Neural cell (in vitro differentiated cells): ENCODE measurements at regions not wholly inside any gene's neighbourhood (a gene's known extent, or its start where the extent isn't known, plus 50 kb on each side); places are given as distances from the start of the nearest gene placed in this dataset.

Source experiments
- H2AFZ ChIP-seq: fragments of 200-600, 300-800 bp; sonication (generic), shearing (Covaris generic); 2 replicates; pipeline ENCODE4 v1.6.0; 2014; ENCODE audit warnings: low read depth, mild to moderate bottlenecking, antibody characterized with exemption, low read length, moderate library complexity
- H3F3A ChIP-seq: fragments of 200-600 bp; shearing (Covaris generic); 2 replicates; pipeline ENCODE4 v1.6.1; 2016; ENCODE audit warnings: mild to moderate bottlenecking, moderate library complexity, mixed read lengths, antibody characterized with exemption, low read length; ENCODE audit not compliant: insufficient read depth, poor library complexity, severe bottlenecking
- H3K27ac ChIP-seq: fragments of 200-600, 300-800 bp; sonication (generic), shearing (Covaris generic); 2 replicates; pipeline ENCODE4 v1.5.1; 2014; ENCODE audit warnings: mild to moderate bottlenecking, low read length, moderate library complexity
- H3K27me3 ChIP-seq: fragments of 300-800, 200-600 bp; sonication (generic), shearing (Covaris generic); 2 replicates; pipeline ENCODE4 v1.6.0; 2014; ENCODE audit warnings: mild to moderate bottlenecking, low read depth, low read length, moderate library complexity; ENCODE audit not compliant: insufficient read depth
- H3K36me3 ChIP-seq: fragments of 300-800, 200-600 bp; sonication (generic), shearing (Covaris generic); 2 replicates; pipeline ENCODE4 v1.5.1; 2014; ENCODE audit warnings: mild to moderate bottlenecking, antibody characterized with exemption, low read length, moderate library complexity; ENCODE audit not compliant: insufficient read depth
- H3K4me2 ChIP-seq: fragments of 300-800, 200-600 bp; sonication (generic), shearing (Covaris generic); 2 replicates; pipeline ENCODE4 v1.6.0; 2014; ENCODE audit warnings: mild to moderate bottlenecking, low read length
- H3K4me3 ChIP-seq: fragments of 300-800, 200-600 bp; sonication (generic), shearing (Covaris generic); 2 replicates; pipeline ENCODE4 v1.5.1; 2014; ENCODE audit warnings: mild to moderate bottlenecking, low read length, moderate library complexity
- H3K79me2 ChIP-seq: fragments of 200-600 bp; shearing (Covaris generic); replicated peaks from 2 replicates; pipeline ENCODE4 v1.6.0; 2014; ENCODE audit warnings: mild to moderate bottlenecking, low read length, moderate library complexity; ENCODE audit not compliant: insufficient read depth
- H3K9ac ChIP-seq: fragments of 300-800, 200-600 bp; sonication (generic), shearing (Covaris generic); 2 replicates; pipeline ENCODE4 v1.6.1; 2016; ENCODE audit warnings: mild to moderate bottlenecking, low read length, mixed read lengths
- H3K9me2 ChIP-seq: fragments of 200-600 bp; shearing (Covaris generic); 2 replicates; pipeline ENCODE4 v1.6.1; 2016; ENCODE audit warnings: mild to moderate bottlenecking, low read length, mixed read lengths; ENCODE audit not compliant: insufficient read depth
- H3K9me3 ChIP-seq: fragments of 200-600, 300-800 bp; sonication (generic), shearing (Covaris generic); 2 replicates; pipeline ENCODE4 v1.6.1; 2016; ENCODE audit warnings: mild to moderate bottlenecking, mixed run types, low read length, moderate library complexity, mixed read lengths
- H4K20me1 ChIP-seq: fragments of 200-600 bp; shearing (Covaris generic); 2 replicates; pipeline ENCODE4 v1.6.1; 2016; ENCODE audit warnings: mild to moderate bottlenecking, mixed run types; ENCODE audit not compliant: insufficient read depth
- EP300 ChIP-seq: fragments of 450-650 bp; conservative IDR thresholded peaks from 2 replicates; pipeline ENCODE4 v1.6.1; 2014; ENCODE audit warnings: antibody characterized with exemption, mild to moderate bottlenecking, moderate library complexity; ENCODE audit not compliant: poor library complexity, severe bottlenecking
- EZH2 ChIP-seq: fragments of 200-600, 300-800 bp; shearing (Covaris generic), sonication (generic); IDR thresholded peaks from 2 replicates; pipeline ENCODE4 v1.6.1; 2014; ENCODE audit warnings: antibody characterized with exemption, low read length, borderline replicate concordance, mild to moderate bottlenecking; ENCODE audit not compliant: insufficient read depth, poor library complexity, severe bottlenecking
- MXI1 ChIP-seq: fragments of 450-650 bp; conservative IDR thresholded peaks from 2 replicates; pipeline ENCODE4 v1.6.1; 2014; ENCODE audit warnings: antibody characterized with exemption, mild to moderate bottlenecking; ENCODE audit not compliant: poor library complexity, severe bottlenecking
- POLR2AphosphoS5 ChIP-seq: IDR thresholded peaks from 2 replicates; pipeline ENCODE4 v1.6.1; 2012
- RAD21 ChIP-seq: fragments of 450-650 bp; conservative IDR thresholded peaks from 2 replicates; pipeline ENCODE4 v1.6.1; 2014; ENCODE audit warnings: antibody characterized with exemption, mild to moderate bottlenecking, moderate library complexity
- SMC3 ChIP-seq: fragments of 450-650 bp; conservative IDR thresholded peaks from 2 replicates; pipeline ENCODE4 v1.6.1; 2014; ENCODE audit warnings: antibody characterized with exemption, mild to moderate bottlenecking, moderate library complexity; ENCODE audit not compliant: poor library complexity
- TAF1 ChIP-seq: IDR thresholded peaks from 2 replicates; pipeline ENCODE4 v1.6.1; 2012; ENCODE audit warnings: low read depth
- TF ChIP-seq, protein P1 (sequence below): fragments of 450-650 bp; IDR thresholded peaks from 2 replicates; pipeline ENCODE4 v1.5.1; 2014; ENCODE audit warnings: antibody characterized with exemption, mild to moderate bottlenecking, moderate library complexity; ENCODE audit not compliant: poor library complexity, severe bottlenecking
- TF ChIP-seq, protein P2 (sequence below): IDR thresholded peaks from 2 replicates; pipeline ENCODE4 v1.6.1; 2012; ENCODE audit warnings: borderline replicate concordance

DNA sequence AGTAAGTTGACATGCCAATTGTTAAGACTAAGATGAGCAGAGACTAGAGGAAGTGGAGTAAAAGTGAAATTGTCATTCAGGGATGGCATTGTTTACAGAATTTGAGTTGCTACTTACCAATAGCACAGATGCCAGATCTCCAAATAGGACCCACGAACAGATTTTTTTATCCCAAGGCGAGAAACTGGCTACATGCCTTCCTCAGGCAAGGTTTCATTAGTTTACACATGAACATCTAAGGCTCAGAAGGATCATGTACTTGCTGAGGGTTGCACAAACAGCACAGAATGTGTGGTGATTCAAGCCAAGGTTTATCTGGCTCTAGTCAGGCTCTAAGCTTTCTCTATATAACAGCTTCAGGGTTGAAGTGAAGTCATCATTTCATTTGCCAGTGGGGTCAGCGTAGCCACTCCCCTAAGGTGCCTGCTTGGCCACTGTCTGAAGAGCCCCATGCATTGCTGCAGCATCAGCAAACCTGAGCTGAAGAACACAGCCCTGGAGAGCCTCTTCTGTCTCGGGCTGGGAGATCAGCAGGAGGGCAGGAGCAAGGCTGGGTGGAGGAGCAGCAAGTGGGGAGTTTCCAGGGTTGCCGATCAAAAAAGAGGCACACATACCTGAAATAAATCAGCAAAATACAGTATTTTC is 193.0 kb upstream of the LCORL start:
- Histone ChIP-seq H3K79me2 (no peaks in the 10 kb centered on the region), H3K4me3 (no peak overlapping the region), H3K9me2 (no peaks in the 10 kb centered on the region), H3K9ac (no peak overlapping the region), H3F3A (no peaks in the 10 kb centered on the region), H3K9me3 (no peaks in the 10 kb centered on the region), H2AFZ (no peak overlapping the region), H4K20me1 (no peaks in the 10 kb centered on the region), H3K27me3 (no peaks in the 10 kb centered on the region), H3K36me3 (no peaks in the 10 kb centered on the region), H3K4me2 (no peak overlapping the region), H3K27ac (no peak overlapping the region)
- no peak for TF ChIP-seq EP300
- TF ChIP-seq, protein P1, sequence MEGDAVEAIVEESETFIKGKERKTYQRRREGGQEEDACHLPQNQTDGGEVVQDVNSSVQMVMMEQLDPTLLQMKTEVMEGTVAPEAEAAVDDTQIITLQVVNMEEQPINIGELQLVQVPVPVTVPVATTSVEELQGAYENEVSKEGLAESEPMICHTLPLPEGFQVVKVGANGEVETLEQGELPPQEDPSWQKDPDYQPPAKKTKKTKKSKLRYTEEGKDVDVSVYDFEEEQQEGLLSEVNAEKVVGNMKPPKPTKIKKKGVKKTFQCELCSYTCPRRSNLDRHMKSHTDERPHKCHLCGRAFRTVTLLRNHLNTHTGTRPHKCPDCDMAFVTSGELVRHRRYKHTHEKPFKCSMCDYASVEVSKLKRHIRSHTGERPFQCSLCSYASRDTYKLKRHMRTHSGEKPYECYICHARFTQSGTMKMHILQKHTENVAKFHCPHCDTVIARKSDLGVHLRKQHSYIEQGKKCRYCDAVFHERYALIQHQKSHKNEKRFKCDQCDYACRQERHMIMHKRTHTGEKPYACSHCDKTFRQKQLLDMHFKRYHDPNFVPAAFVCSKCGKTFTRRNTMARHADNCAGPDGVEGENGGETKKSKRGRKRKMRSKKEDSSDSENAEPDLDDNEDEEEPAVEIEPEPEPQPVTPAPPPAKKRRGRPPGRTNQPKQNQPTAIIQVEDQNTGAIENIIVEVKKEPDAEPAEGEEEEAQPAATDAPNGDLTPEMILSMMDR, result no peak
- TF ChIP-seq EZH2, result no peak
- no peak for TF ChIP-seq RAD21
- TF ChIP-seq MXI1, result no peak
- TF ChIP-seq, protein P2, sequence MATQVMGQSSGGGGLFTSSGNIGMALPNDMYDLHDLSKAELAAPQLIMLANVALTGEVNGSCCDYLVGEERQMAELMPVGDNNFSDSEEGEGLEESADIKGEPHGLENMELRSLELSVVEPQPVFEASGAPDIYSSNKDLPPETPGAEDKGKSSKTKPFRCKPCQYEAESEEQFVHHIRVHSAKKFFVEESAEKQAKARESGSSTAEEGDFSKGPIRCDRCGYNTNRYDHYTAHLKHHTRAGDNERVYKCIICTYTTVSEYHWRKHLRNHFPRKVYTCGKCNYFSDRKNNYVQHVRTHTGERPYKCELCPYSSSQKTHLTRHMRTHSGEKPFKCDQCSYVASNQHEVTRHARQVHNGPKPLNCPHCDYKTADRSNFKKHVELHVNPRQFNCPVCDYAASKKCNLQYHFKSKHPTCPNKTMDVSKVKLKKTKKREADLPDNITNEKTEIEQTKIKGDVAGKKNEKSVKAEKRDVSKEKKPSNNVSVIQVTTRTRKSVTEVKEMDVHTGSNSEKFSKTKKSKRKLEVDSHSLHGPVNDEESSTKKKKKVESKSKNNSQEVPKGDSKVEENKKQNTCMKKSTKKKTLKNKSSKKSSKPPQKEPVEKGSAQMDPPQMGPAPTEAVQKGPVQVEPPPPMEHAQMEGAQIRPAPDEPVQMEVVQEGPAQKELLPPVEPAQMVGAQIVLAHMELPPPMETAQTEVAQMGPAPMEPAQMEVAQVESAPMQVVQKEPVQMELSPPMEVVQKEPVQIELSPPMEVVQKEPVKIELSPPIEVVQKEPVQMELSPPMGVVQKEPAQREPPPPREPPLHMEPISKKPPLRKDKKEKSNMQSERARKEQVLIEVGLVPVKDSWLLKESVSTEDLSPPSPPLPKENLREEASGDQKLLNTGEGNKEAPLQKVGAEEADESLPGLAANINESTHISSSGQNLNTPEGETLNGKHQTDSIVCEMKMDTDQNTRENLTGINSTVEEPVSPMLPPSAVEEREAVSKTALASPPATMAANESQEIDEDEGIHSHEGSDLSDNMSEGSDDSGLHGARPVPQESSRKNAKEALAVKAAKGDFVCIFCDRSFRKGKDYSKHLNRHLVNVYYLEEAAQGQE, result no peak
- no peak for TF ChIP-seq TAF1
- no peak for TF ChIP-seq SMC3
- no peak for TF ChIP-seq POLR2AphosphoS5

DNA sequence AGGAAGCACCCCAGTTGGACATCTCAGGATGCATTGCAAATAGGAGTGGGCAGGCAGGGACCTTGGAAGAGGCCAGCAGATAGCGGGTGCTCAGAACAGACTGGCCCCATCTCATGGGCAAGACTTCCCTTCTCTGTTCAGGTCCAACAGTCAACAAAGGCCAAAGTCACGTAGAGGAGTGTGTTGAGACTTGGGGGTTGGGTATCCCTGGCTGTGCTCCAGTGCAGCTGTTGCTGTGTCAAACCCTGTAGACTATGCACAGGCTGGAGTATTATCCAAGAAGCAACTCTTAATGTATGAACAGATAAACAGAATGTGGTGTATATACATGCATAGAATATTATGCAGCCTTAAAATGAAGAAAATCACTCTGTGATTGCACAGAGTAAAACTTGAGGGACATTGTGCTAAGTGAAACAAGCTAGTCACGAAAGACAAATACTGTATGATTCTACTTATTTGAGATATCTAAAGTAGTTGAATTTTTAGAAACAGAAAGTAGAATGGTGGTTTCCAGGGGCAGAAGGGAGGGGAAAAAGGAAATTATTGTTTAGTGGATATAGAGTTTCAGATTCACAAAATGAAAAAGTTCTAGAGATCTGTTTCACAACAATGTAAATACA is 192.1 kb upstream of the LCORL start:
- no peaks in the 10 kb centered on the region for H3K36me3 ChIP-seq
- no peak overlapping the region for H3K4me3 ChIP-seq
- no peak overlapping the region for H2AFZ ChIP-seq
- no peaks in the 10 kb centered on the region for H3K9me2 ChIP-seq
- no peaks in the 10 kb centered on the region for H3K9me3 ChIP-seq
- no peaks in the 10 kb centered on the region for H3K79me2 ChIP-seq
- H4K20me1 ChIP-seq, result no peaks in the 10 kb centered on the region
- H3K27me3 ChIP-seq, result no peaks in the 10 kb centered on the region
- no peak for TF ChIP-seq EZH2
- no peak for TF ChIP-seq EP300
- TF ChIP-seq, protein P2, result no peak
- TF ChIP-seq SMC3, result no peak
- TF ChIP-seq MXI1, result no peak
- no peak for TF ChIP-seq TAF1
- TF ChIP-seq, protein P1, result no peak
- no peak for TF ChIP-seq RAD21
- no peak for TF ChIP-seq POLR2AphosphoS5
- no peaks in the 10 kb centered on the region for H3F3A ChIP-seq
- no peak overlapping the region for H3K4me2 ChIP-seq
- H3K9ac ChIP-seq, result no peak overlapping the region
- H3K27ac ChIP-seq, result no peak overlapping the region
